IMR-90 (cell line): ENCODE measurements at regions not wholly inside any gene's neighbourhood (a gene's known extent, or its start where the extent isn't known, plus 50 kb on each side); places are given as distances from the start of the nearest gene placed in this dataset.

ENCODE experiments used
- ATAC-seq: fragments of 200-7000 bp; cut with Tn5 transposase; 2 replicates; pipeline ENCODE4 v1.9.1; 2020; ENCODE audit warnings: low read depth, mild to moderate bottlenecking, moderate library complexity
- BruUV-seq: library from RNA; stranded (reverse); fragments of 400-500 nt; replicated peaks from 2 replicates; lab custom pipeline; 2021; lab: Mats Ljungman, UMichigan
- CTCF ChIA-PET: fragments of 300-600 bp; formaldehyde crosslinking; extraction: SDS; loops from one replicate; lab custom pipeline; 2021; ENCODE audit warnings: antibody characterized with exemption; lab: Yijun Ruan, JAX
- POLR2A ChIA-PET: fragments of 300-600 bp; sonication (Branson Sonifier 250); formaldehyde crosslinking; loops from one replicate; lab custom pipeline; 2022; ENCODE audit warnings: antibody characterized with exemption; ENCODE audit not compliant: unreplicated experiment; lab: Charles Lee
- DNase-seq: peaks from one replicate; pipeline ENCODE4 v3.0.0; 2013
- H2AFZ ChIP-seq: replicated peaks from 2 replicates; pipeline ENCODE3; 2013; ENCODE audit warnings: low read length, mild to moderate bottlenecking; ENCODE audit not compliant: poor library complexity
- H2AK5ac ChIP-seq: 2 replicates; pipeline ENCODE4 v1.6.1; 2013; ENCODE audit warnings: low read depth, low read length, inconsistent platforms
- H2AK9ac ChIP-seq: replicated peaks from 2 replicates; pipeline ENCODE3; 2013; ENCODE audit warnings: mild to moderate bottlenecking, low read depth, low read length, moderate library complexity; ENCODE audit not compliant: poor library complexity
- H2BK120ac ChIP-seq: 2 replicates; pipeline ENCODE4 v1.6.1; 2013; ENCODE audit warnings: low read depth, low read length, inconsistent platforms
- H2BK15ac ChIP-seq: 3 replicates; pipeline ENCODE4 v1.6.1; 2013; ENCODE audit warnings: low read depth, low read length, inconsistent platforms
- H2BK20ac ChIP-seq: 2 replicates; pipeline ENCODE4 v1.6.1; 2013; ENCODE audit warnings: low read depth, mild to moderate bottlenecking, inconsistent platforms, low read length, moderate library complexity
- H2BK5ac ChIP-seq: 2 replicates; pipeline ENCODE4 v1.6.1; 2013; ENCODE audit warnings: mild to moderate bottlenecking, low read depth, low read length, inconsistent platforms; ENCODE audit not compliant: poor library complexity, severe bottlenecking
- H3K14ac ChIP-seq: replicated peaks from 2 replicates; pipeline ENCODE4 v1.6.1; 2013; ENCODE audit warnings: low read depth, low read length, inconsistent platforms
- H3K18ac ChIP-seq: 2 replicates; pipeline ENCODE4 v1.6.1; 2013; ENCODE audit warnings: low read depth, low read length, control low read depth
- H3K23ac ChIP-seq: 2 replicates; pipeline ENCODE4 v1.6.1; 2013; ENCODE audit warnings: low read depth, low read length, inconsistent platforms
- H3K27ac ChIP-seq: 2 replicates; pipeline ENCODE4 v1.5.1; 2013; ENCODE audit warnings: mild to moderate bottlenecking, control low read depth, low read length; ENCODE audit not compliant: insufficient read depth
- H3K27me3 ChIP-seq: 2 replicates; pipeline ENCODE4 v1.6.1; 2013; ENCODE audit warnings: low read length; ENCODE audit not compliant: control insufficient read depth, insufficient read depth
- H3K36me3 ChIP-seq: 2 replicates; pipeline ENCODE4 v1.6.1; 2013; ENCODE audit warnings: low read length, mixed read lengths; ENCODE audit not compliant: control insufficient read depth, insufficient read depth
- H3K4ac ChIP-seq: 2 replicates; pipeline ENCODE4 v1.6.1; 2013; ENCODE audit warnings: low read depth, low read length, inconsistent platforms
- H3K4me1 ChIP-seq: 2 replicates; pipeline ENCODE4 v1.6.1; 2013; ENCODE audit warnings: low read length, mixed read lengths; ENCODE audit not compliant: control insufficient read depth, insufficient read depth
- H3K4me2 ChIP-seq: 2 replicates; pipeline ENCODE4 v1.6.1; 2013; ENCODE audit warnings: low read depth, mild to moderate bottlenecking, control low read depth, low read length, moderate library complexity
- H3K4me3 ChIP-seq: 2 replicates; pipeline ENCODE4 v1.5.1; 2013; ENCODE audit warnings: low read depth, mild to moderate bottlenecking, control low read depth, low read length, moderate library complexity; ENCODE audit not compliant: insufficient read depth
- H3K56ac ChIP-seq: 2 replicates; pipeline ENCODE4 v1.6.1; 2013; ENCODE audit warnings: low read length, inconsistent platforms; ENCODE audit not compliant: insufficient read depth; ENCODE audit errors: extremely low read depth
- H3K79me1 ChIP-seq, 2 experiments: 2 replicates each; pipeline ENCODE4 v1.6.1; 2013; ENCODE audit warnings: low read length in 2 of 2, inconsistent platforms in 1 of 2, low read depth in 1 of 2
- H3K9ac ChIP-seq: 2 replicates; pipeline ENCODE4 v1.6.1; 2013; ENCODE audit warnings: low read depth, low read length, control low read depth
- H3K9me1 ChIP-seq: 2 replicates; pipeline ENCODE4 v1.6.1; 2013; ENCODE audit warnings: low read length, inconsistent platforms; ENCODE audit not compliant: insufficient read depth
- H3K9me3 ChIP-seq: 2 replicates; pipeline ENCODE4 v1.6.1; 2013; ENCODE audit warnings: low read length; ENCODE audit not compliant: control insufficient read depth, insufficient read depth
- H4K20me1 ChIP-seq: 2 replicates; pipeline ENCODE4 v1.6.1; 2013; ENCODE audit warnings: low read length, inconsistent platforms; ENCODE audit not compliant: insufficient read depth
- H4K5ac ChIP-seq: 2 replicates; pipeline ENCODE4 v1.6.1; 2013; ENCODE audit warnings: mild to moderate bottlenecking, low read depth, low read length, control low read depth
- H4K8ac ChIP-seq, 2 experiments: 2 replicates each; pipeline ENCODE4 v1.6.1; 2013; ENCODE audit warnings: low read depth in 2 of 2, low read length in 2 of 2, control low read depth in 1 of 2, inconsistent platforms in 1 of 2
- H4K91ac ChIP-seq: 2 replicates; pipeline ENCODE4 v1.6.1; 2013; ENCODE audit warnings: low read depth, low read length, inconsistent platforms; ENCODE audit not compliant: insufficient read depth
- BHLHE40 ChIP-seq: fragments of 150-350 bp; IDR thresholded peaks from 2 replicates; pipeline ENCODE4 v1.6.1; 2016; ENCODE audit warnings: mild to moderate bottlenecking, low read depth, low read length
- CEBPB ChIP-seq: IDR thresholded peaks from 2 replicates; pipeline ENCODE4 v1.6.1; 2012; ENCODE audit warnings: low read depth, low read length, improper control_type of control experiment
- CHD1 ChIP-seq: IDR thresholded peaks from 2 replicates; pipeline ENCODE4 v1.6.1; 2012; ENCODE audit warnings: low read depth, low read length, improper control_type of control experiment
- FOS ChIP-seq: fragments of 150-350 bp; IDR thresholded peaks from 2 replicates; pipeline ENCODE4 v1.6.1; 2016; ENCODE audit warnings: low read depth, low read length
- MAZ ChIP-seq: IDR thresholded peaks from 2 replicates; pipeline ENCODE4 v1.6.1; 2012; ENCODE audit warnings: low read depth, mild to moderate bottlenecking, low read length, improper control_type of control experiment, moderate library complexity, borderline replicate concordance
- MXI1 ChIP-seq: IDR thresholded peaks from 2 replicates; pipeline ENCODE4 v1.6.1; 2012; ENCODE audit warnings: low read depth, mild to moderate bottlenecking, low read length, moderate library complexity, borderline replicate concordance
- NFE2L2 ChIP-seq: fragments of 150-350 bp; IDR thresholded peaks from 2 replicates; pipeline ENCODE4 v1.6.1; 2016; ENCODE audit warnings: low read depth, mild to moderate bottlenecking, low read length
- POLR2A ChIP-seq: IDR thresholded peaks from 2 replicates; pipeline ENCODE4 v1.6.1; 2012; ENCODE audit warnings: mild to moderate bottlenecking, low read depth, low read length
- RAD21 ChIP-seq: IDR thresholded peaks from 2 replicates; pipeline ENCODE4 v1.6.1; 2012; ENCODE audit warnings: low read length, improper control_type of control experiment
- RCOR1 ChIP-seq: IDR thresholded peaks from 2 replicates; pipeline ENCODE4 v1.6.1; 2012; ENCODE audit warnings: mild to moderate bottlenecking, low read length, improper control_type of control experiment; ENCODE audit not compliant: insufficient replicate concordance
- RFX5 ChIP-seq: IDR thresholded peaks from 2 replicates; pipeline ENCODE4 v1.8.0; 2012; ENCODE audit warnings: low read depth, mild to moderate bottlenecking, low read length, moderate library complexity
- SMC3 ChIP-seq: fragments of 150-350 bp; IDR thresholded peaks from 2 replicates; pipeline ENCODE4 v1.6.1; 2016; ENCODE audit warnings: low read depth, mild to moderate bottlenecking, antibody characterized with exemption, low read length, moderate library complexity
- dilution Hi-C: fragments of 300-500 bp; cut with HindIII; formaldehyde crosslinking; loops from one replicate; pipeline ENCODE4 v1.14.3; 2018; ENCODE audit warnings: low sequenced_read_pairs; ENCODE audit not compliant: unreplicated experiment
- in situ Hi-C: fragments of 300-500 bp; cut with MboI; formaldehyde crosslinking; loops from 3 replicates; pipeline ENCODE4 v1.14.3; 2019; ENCODE audit warnings: low sequenced_read_pairs, inconsistent platforms, mixed read lengths
- intact Hi-C: fragments of 100-400 bp; cut with micrococcal nuclease; formaldehyde crosslinking; loops from 2 replicates; pipeline ENCODE4 v1.10.0; 2022
- TF ChIP-seq, protein P1 (sequence below): fragments of 150-350 bp; IDR thresholded peaks from 2 replicates; pipeline ENCODE4 v1.6.1; 2017; ENCODE audit warnings: mild to moderate bottlenecking, antibody characterized with exemption, low read length, low read depth
- TF ChIP-seq, protein P2 (sequence below): fragments of 150-350 bp; IDR thresholded peaks from 2 replicates; pipeline ENCODE4 v1.6.1; 2016; ENCODE audit warnings: low read depth, mild to moderate bottlenecking, low read length, moderate library complexity, borderline replicate concordance

DNA sequence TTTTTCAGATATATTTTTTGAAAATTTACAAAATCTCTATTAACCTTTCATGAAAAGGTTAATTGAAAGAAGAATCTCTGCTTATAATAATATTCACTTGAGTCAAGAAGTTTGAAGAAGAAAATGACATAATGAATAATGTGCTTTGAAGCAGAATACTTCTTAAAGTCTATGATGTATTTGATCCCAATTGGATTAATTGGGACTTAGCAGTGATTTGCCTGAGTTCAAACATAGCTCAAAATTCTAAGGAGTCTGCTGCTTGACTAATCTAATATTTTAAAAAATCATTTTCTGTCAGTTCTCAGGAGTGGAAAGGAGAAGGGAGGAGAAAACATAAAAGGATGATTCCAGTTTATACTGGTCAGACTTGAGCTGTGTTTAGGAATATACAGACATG is 1150.4 kb upstream of the INTU start:
- Histone ChIP-seq H2BK5ac (no peak overlapping the region), H3K56ac (no peak overlapping the region), H2AK5ac (no peak overlapping the region), H3K9me3 (no peaks in the 10 kb centered on the region), H3K79me1 (no peaks in the 10 kb centered on the region), H4K5ac (no peak overlapping the region), H3K27me3 (no peaks in the 10 kb centered on the region), H3K18ac (no peak overlapping the region), H4K91ac (no peak overlapping the region), H3K27ac (no peak overlapping the region), H3K4me3 (no peak overlapping the region), H2AK9ac (no peak overlapping the region), H3K9me1 (no peaks in the 10 kb centered on the region), H4K8ac (no peak overlapping the region), H2BK20ac (no peak overlapping the region), H3K23ac (no peak overlapping the region), H2BK15ac (no peak overlapping the region), H3K4me2 (no peak overlapping the region), H3K4ac (no peak overlapping the region), H3K4me1 (no peaks in the 10 kb centered on the region), H3K36me3 (no peaks in the 10 kb centered on the region), H2AFZ (no peak overlapping the region), H3K14ac (no peak overlapping the region), H3K9ac (no peak overlapping the region), H2BK120ac (no peak overlapping the region), H4K20me1 (no peaks in the 10 kb centered on the region)
- POLR2A ChIA-PET: no interaction called here
- BruUV-seq: no TSS peak
- intact Hi-C loops: no loop called here
- dilution Hi-C loops: no loop called here
- CTCF ChIA-PET: interaction anchor here (1.1 kb wide), 1 partner anchor 9 kb away, joined by 4 read pairs; no protein-coding TSS in a partner anchor
- TF ChIP-seq MAZ: no peak
- TF ChIP-seq BHLHE40: no peak
- TF ChIP-seq RFX5: no peak
- TF ChIP-seq CEBPB: no peak
- TF ChIP-seq MXI1: no peak
- TF ChIP-seq, protein P1, sequence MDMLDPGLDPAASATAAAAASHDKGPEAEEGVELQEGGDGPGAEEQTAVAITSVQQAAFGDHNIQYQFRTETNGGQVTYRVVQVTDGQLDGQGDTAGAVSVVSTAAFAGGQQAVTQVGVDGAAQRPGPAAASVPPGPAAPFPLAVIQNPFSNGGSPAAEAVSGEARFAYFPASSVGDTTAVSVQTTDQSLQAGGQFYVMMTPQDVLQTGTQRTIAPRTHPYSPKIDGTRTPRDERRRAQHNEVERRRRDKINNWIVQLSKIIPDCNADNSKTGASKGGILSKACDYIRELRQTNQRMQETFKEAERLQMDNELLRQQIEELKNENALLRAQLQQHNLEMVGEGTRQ: no peak
- no peak for TF ChIP-seq CHD1
- TF ChIP-seq POLR2A: no peak
- no peak for TF ChIP-seq SMC3
- TF ChIP-seq RCOR1: no peak
- TF ChIP-seq RAD21: no peak
- TF ChIP-seq FOS: no peak
- TF ChIP-seq NFE2L2: no peak
- TF ChIP-seq, protein P2, sequence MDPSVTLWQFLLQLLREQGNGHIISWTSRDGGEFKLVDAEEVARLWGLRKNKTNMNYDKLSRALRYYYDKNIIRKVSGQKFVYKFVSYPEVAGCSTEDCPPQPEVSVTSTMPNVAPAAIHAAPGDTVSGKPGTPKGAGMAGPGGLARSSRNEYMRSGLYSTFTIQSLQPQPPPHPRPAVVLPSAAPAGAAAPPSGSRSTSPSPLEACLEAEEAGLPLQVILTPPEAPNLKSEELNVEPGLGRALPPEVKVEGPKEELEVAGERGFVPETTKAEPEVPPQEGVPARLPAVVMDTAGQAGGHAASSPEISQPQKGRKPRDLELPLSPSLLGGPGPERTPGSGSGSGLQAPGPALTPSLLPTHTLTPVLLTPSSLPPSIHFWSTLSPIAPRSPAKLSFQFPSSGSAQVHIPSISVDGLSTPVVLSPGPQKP: no peak
- in situ Hi-C loops: no loop called here
- no peak for ATAC-seq
- DNase-seq: no peak
